ENCODE measurements at regions not wholly inside any gene's neighbourhood (a gene's known extent, or its start where the extent isn't known, plus 50 kb on each side); places are given as distances from the start of the nearest gene placed in this dataset.

- TF ChIP-seq EZH2 (IDR thresholded peaks at IDR 0.05) = no peak
- no peak for TF ChIP-seq POLR2AphosphoS5 (IDR thresholded peaks at IDR 0.05; ENCODE audit: borderline replicate concordance, low read depth, low read length)
Observed at GRCh38 chr4:102440498-102440897, 60.7 kb upstream of the NFKB1 start.

Measured in SK-N-MC (cell line).